Tibial nerve (tissue), 4 donors: ENCODE measurements at regions not wholly inside any gene's neighbourhood (a gene's known extent, or its start where the extent isn't known, plus 50 kb on each side); places are given as distances from the start of the nearest gene placed in this dataset.

ENCODE experiments used
- EP300 ChIP-seq, 2 donors: sonication (generic); formaldehyde crosslinking; IDR thresholded peaks; one replicate each; pipeline ENCODE4 v1.6.1; 2017; ENCODE audit warnings: antibody characterized with exemption in 2 of 2, mild to moderate bottlenecking in 1 of 2
- POLR2A ChIP-seq, 2 donors: fragments of 450-650 bp; IDR thresholded peaks; one replicate each; pipeline ENCODE4 v1.6.1; 2017; ENCODE audit warnings: antibody characterized with exemption in 2 of 2, mild to moderate bottlenecking in 2 of 2, moderate library complexity in 2 of 2
- TF ChIP-seq, protein P1 (sequence below), 5 experiments: fragments of 200-600 bp in 3 of 5; fragments of 450-650 bp in 2 of 5; sonication (generic) in 3 of 5; IDR thresholded peaks; one replicate each; pipeline ENCODE4 v1.5.1; 2016 to 2019; ENCODE audit warnings: antibody characterized with exemption in 5 of 5, mild to moderate bottlenecking in 3 of 5, moderate library complexity in 2 of 5

DNA sequence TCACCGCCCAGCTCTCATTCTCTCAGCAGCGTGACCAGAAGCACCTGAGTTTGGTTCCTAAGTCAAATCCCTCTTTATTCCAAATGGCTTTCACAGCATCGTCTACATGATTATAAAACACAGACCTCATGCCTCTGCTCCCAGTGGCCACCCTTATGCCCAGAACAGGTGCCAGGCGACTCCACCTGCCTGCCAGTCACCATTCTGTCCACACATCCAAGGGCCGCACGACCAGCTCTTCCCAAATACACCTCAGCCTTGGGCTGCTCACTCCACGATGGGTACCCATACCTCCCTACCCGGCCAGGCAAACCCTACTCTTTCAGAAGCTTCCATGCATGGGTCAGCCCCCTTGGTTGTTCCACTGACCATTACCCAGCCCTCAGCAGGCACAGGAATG lies 851.6 kb upstream of the SALL3 start:
- TF ChIP-seq, protein P1, sequence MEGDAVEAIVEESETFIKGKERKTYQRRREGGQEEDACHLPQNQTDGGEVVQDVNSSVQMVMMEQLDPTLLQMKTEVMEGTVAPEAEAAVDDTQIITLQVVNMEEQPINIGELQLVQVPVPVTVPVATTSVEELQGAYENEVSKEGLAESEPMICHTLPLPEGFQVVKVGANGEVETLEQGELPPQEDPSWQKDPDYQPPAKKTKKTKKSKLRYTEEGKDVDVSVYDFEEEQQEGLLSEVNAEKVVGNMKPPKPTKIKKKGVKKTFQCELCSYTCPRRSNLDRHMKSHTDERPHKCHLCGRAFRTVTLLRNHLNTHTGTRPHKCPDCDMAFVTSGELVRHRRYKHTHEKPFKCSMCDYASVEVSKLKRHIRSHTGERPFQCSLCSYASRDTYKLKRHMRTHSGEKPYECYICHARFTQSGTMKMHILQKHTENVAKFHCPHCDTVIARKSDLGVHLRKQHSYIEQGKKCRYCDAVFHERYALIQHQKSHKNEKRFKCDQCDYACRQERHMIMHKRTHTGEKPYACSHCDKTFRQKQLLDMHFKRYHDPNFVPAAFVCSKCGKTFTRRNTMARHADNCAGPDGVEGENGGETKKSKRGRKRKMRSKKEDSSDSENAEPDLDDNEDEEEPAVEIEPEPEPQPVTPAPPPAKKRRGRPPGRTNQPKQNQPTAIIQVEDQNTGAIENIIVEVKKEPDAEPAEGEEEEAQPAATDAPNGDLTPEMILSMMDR (IDR thresholded peaks at IDR 0.05), result no peak
- TF ChIP-seq POLR2A (IDR thresholded peaks at IDR 0.05) (no peak), EP300 (IDR thresholded peaks at IDR 0.05) (no peak)
